GM04504 (cell line): ENCODE measurements at regions not wholly inside any gene's neighbourhood (a gene's known extent, or its start where the extent isn't known, plus 50 kb on each side); places are given as distances from the start of the nearest gene placed in this dataset.
A peak's percentile ranks its signal among the peaks of the same experiment; 100 is the strongest.
"Not testable (repeated sequence)": the region's sequence is repeated elsewhere in the genome, so short reads cannot be mapped to it uniquely, and the experiment has no call there.

Experiments used
- DNase-seq: peaks from one replicate; pipeline ENCODE4 v3.0.0-alpha.2; 2012; ENCODE audit warnings: low read depth

DNA sequence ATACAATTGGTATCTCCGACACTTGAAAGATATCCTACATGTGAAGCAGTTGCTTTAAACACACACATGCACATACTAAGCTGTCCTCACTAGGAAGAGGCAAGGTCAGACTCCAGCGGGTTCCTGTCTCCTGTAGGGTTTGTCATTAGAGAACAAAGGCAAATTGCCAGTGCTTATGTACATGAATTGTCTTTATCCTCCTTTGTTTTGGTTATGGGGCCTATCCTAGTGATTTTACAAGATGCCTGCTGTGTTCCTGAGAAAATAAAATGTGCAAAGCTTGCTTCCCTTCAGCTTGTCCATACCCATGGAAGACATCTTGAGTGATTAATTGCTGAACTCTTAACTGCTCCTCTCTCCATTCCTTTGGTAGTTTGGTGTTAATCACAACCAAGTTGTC lies 86.7 kb upstream of the SLC39A10 start:
- DNase-seq, result no peak

- DNase-seq, result no peak
These were observed 87.8 kb upstream of the SLC39A10 start for GRCh38 chr2:195569255-195569654.

- not testable (repeated sequence) for DNase-seq
These were observed 92.3 kb upstream of the SLC39A10 start for GRCh38 chr2:195564625-195565135.

- peak; percentile 69 for DNase-seq
These were observed 93.0 kb upstream of the SLC39A10 start for GRCh38 chr2:195563857-195564512.

GRCh38 chr2:195562570-195563566 lies 94.2 kb upstream of the SLC39A10 start:
- DNase-seq, result no peak

GRCh38 chr2:195561116-195561921 lies 95.7 kb upstream of the SLC39A10 start:
- peak; percentile 84 for DNase-seq

GRCh38 chr2:195560209-195560895 lies 96.7 kb upstream of the SLC39A10 start:
- no peak for DNase-seq

GRCh38 chr2:195559431-195559914 lies 97.6 kb upstream of the SLC39A10 start:
- DNase-seq, result peak; percentile 64

DNA sequence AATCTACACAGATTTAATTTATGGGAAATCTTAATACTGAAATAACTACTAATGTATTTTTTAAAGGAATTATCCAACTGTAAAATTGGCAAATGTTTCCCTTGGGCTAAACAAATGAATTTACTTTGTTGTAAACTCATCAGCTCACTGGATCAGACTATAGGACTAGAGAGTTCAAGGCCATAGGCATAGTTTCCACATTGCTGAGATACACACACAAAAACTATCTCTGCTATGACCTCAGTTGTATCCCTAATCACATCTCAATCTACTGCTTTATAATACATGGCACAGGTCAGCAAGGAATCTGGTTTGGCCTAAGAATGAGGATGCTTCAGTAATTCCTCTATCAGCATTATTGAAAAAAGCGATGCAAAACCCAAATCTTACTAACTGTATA lies 101.1 kb upstream of the SLC39A10 start:
- no peak for DNase-seq

- no peak for DNase-seq
These were observed 104.4 kb upstream of the SLC39A10 start for GRCh38 chr2:195552581-195552980.

GRCh38 chr2:195548198-195548940 lies 108.7 kb upstream of the SLC39A10 start:
- no peak for DNase-seq

DNA sequence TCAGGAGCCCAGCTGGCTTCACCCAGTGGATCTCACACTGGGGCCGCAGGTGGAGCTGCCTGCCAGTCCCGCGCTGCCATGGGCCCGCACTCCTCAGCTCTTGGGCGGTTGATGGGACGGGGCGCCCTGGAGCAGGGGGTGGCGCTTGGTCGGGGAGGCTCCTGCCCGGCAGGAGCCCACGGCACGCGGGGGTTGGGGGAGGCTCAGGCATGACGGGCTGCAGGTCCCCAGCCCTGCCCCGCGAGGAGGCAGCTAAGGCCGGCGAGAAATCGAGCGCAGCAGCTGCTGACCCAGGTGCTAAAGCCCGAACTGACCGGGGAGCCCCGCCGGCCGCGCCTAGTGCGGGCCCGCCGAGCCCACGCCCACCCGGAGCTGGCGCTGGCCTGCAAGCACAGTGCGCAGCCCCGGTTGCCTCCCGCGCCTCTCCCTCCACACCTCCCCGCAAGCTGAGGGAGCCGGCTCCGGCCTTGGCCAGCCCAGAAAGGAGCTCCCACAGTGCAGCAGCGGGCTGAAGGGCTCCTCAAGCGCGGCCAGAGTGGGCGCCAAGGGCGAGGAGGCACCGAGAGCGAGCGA lies 109.7 kb upstream of the SLC39A10 start:
- DNase-seq, result not testable (repeated sequence)

GRCh38 chr2:195545811-195546210 lies 111.2 kb upstream of the SLC39A10 start:
- DNase-seq, result no peak

GRCh38 chr2:195543902-195544894 lies 112.8 kb upstream of the SLC39A10 start:
- DNase-seq, result no peak

- DNase-seq, result no peak
These were observed 114.0 kb upstream of the SLC39A10 start for GRCh38 chr2:195543063-195543462.

GRCh38 chr2:195542067-195542466 lies 115.0 kb upstream of the SLC39A10 start:
- no peak for DNase-seq

GRCh38 chr2:195538937-195539336 lies 118.1 kb upstream of the SLC39A10 start:
- DNase-seq, result no peak

- DNase-seq, result no peak
These were observed 119.2 kb upstream of the SLC39A10 start for GRCh38 chr2:195537811-195538210.

DNA sequence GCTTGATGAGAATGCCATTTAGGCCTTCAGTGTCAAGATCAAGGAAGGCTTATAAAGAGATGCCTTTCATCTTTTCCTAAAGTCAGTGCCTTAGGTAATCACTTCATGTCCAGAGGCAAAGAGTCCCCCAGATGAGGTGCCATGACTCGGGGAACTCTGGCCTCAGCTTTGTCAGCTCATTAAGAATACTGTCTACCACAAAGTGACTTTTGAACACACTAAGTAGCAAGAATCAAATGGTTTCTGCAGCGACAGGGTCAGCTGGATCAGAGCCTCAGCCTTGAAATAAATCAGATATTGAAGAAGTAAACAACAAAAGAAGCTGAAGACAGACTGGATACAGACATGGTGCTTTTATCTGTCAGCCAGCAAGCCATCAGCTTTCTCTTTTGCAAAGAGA lies 120.1 kb upstream of the SLC39A10 start:
- DNase-seq, result no peak
